Parathyroid adenoma (tissue), 2 donors: ENCODE measurements at regions not wholly inside any gene's neighbourhood (a gene's known extent, or its start where the extent isn't known, plus 50 kb on each side); places are given as distances from the start of the nearest gene placed in this dataset.

Experiments used
- H2AFZ ChIP-seq: fragments of 300-600 bp; sonication (generic); one replicate; pipeline ENCODE4 v1.7.0; 2017; ENCODE audit warnings: antibody characterized with exemption, mild to moderate bottlenecking
- H3K27ac ChIP-seq: fragments of 300-600 bp; sonication (generic); one replicate; pipeline ENCODE4 v1.7.0; 2017
- H3K27me3 ChIP-seq: fragments of 300-600 bp; sonication (generic); one replicate; pipeline ENCODE4 v1.7.0; 2017; ENCODE audit warnings: low read length; ENCODE audit not compliant: control insufficient read depth, insufficient read depth
- H3K36me3 ChIP-seq: fragments of 300-600 bp; sonication (generic); one replicate; pipeline ENCODE4 v1.7.0; 2017; ENCODE audit warnings: low read length; ENCODE audit not compliant: control insufficient read depth, insufficient read depth
- H3K4me1 ChIP-seq: fragments of 300-600 bp; sonication (generic); one replicate; pipeline ENCODE4 v1.7.0; 2017; ENCODE audit warnings: control low read depth
- H3K4me2 ChIP-seq: fragments of 300-600 bp; sonication (generic); one replicate; pipeline ENCODE4 v1.7.0; 2017; ENCODE audit warnings: low read length
- H3K4me3 ChIP-seq: fragments of 300-600 bp; sonication (generic); one replicate; pipeline ENCODE4 v1.7.0; 2017; ENCODE audit warnings: low read depth, low read length
- H3K79me2 ChIP-seq: fragments of 300-600 bp; sonication (generic); one replicate; pipeline ENCODE4 v1.7.0; 2017; ENCODE audit warnings: control low read depth
- H3K9ac ChIP-seq: fragments of 300-600 bp; sonication (generic); one replicate; pipeline ENCODE4 v1.7.0; 2017; ENCODE audit warnings: mild to moderate bottlenecking
- H3K9me3 ChIP-seq: fragments of 300-600 bp; sonication (generic); one replicate; pipeline ENCODE4 v1.7.0; 2017; ENCODE audit warnings: low read length; ENCODE audit not compliant: control insufficient read depth
- TF ChIP-seq, protein P1 (sequence below): fragments of 300-600 bp; sonication (generic); IDR thresholded peaks from one replicate; pipeline ENCODE4 v1.7.0; 2017; ENCODE audit warnings: antibody characterized with exemption, mild to moderate bottlenecking
- donor health status: primary hyperparathyroidism.

DNA sequence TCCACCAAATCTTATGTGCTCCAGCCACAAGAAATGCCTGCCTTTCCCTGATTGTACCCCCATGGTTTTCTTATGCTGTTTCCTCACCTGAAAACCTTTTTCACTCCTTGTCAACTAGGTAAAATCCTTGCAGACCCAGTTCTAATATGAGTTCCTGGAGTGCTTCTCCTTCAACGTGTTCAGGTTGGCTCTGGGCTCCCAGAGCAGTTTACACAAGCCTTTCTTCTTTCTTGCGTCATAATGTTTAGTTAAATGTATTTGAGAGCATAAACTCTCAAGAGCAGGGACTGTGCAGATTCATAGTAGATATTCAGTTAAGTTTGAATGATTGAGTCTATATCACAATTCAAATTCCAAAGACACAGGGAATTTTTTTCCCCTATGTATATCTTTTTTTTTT, 484.8 kb upstream of the CCDC196 start:
- H3K27me3 ChIP-seq: no peaks in the 10 kb centered on the region
- no peak overlapping the region for H3K9ac ChIP-seq
- H3K27ac ChIP-seq: no peak overlapping the region
- H3K4me2 ChIP-seq: no peak overlapping the region
- no peaks in the 10 kb centered on the region for H3K36me3 ChIP-seq
- H3K4me1 ChIP-seq: no peaks in the 10 kb centered on the region
- TF ChIP-seq, protein P1, sequence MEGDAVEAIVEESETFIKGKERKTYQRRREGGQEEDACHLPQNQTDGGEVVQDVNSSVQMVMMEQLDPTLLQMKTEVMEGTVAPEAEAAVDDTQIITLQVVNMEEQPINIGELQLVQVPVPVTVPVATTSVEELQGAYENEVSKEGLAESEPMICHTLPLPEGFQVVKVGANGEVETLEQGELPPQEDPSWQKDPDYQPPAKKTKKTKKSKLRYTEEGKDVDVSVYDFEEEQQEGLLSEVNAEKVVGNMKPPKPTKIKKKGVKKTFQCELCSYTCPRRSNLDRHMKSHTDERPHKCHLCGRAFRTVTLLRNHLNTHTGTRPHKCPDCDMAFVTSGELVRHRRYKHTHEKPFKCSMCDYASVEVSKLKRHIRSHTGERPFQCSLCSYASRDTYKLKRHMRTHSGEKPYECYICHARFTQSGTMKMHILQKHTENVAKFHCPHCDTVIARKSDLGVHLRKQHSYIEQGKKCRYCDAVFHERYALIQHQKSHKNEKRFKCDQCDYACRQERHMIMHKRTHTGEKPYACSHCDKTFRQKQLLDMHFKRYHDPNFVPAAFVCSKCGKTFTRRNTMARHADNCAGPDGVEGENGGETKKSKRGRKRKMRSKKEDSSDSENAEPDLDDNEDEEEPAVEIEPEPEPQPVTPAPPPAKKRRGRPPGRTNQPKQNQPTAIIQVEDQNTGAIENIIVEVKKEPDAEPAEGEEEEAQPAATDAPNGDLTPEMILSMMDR: no peak
- H3K9me3 ChIP-seq: no peaks in the 10 kb centered on the region
- H3K4me3 ChIP-seq: no peak overlapping the region
- no peaks in the 10 kb centered on the region for H3K79me2 ChIP-seq
- no peak overlapping the region for H2AFZ ChIP-seq

DNA sequence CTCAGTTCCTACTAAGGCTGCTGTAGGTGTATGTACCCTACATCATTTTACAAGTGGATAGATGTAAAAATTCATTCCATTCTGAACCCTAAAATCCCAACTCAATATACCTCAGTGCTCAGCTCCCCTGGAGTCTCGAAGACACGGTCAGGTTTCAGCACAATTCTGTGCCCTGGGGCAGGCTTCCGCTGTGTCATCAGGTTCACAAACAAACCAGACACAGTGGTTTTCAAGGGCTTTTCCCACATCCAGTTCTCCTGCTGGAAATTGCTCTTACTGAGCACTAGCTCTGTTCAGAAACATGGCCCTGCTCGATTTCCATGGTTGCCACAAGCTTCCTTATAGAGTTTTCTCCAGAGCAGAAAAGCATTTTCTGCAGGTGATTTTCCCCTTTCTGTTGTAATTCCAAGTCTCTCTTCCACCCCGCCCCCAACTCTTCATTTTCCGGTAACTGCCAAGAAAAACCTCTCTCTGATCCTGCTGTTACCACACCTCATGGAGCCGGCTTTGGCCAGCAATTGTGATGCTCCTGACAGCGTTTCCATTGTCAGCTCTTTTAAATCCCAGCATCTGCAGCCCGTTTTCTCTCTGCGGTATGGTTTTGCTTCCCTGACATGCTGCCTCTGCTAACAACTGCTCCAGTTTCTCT, 483.0 kb upstream of the CCDC196 start:
- no peak overlapping the region for H3K9ac ChIP-seq
- no peaks in the 10 kb centered on the region for H3K79me2 ChIP-seq
- H3K4me1 ChIP-seq: no peaks in the 10 kb centered on the region
- no peaks in the 10 kb centered on the region for H3K9me3 ChIP-seq
- H3K27me3 ChIP-seq: no peaks in the 10 kb centered on the region
- TF ChIP-seq, protein P1: no peak
- H3K27ac ChIP-seq: no peak overlapping the region
- H2AFZ ChIP-seq: no peak overlapping the region
- no peak overlapping the region for H3K4me2 ChIP-seq
- H3K36me3 ChIP-seq: no peaks in the 10 kb centered on the region
- no peak overlapping the region for H3K4me3 ChIP-seq

- no peak overlapping the region for H2AFZ ChIP-seq
- H3K9ac ChIP-seq: no peak overlapping the region
- H3K27ac ChIP-seq: no peak overlapping the region
- TF ChIP-seq, protein P1: no peak
- H3K4me2 ChIP-seq: no peak overlapping the region
- no peaks in the 10 kb centered on the region for H3K79me2 ChIP-seq
- H3K4me3 ChIP-seq: no peak overlapping the region
- no peaks in the 10 kb centered on the region for H3K27me3 ChIP-seq
- no peaks in the 10 kb centered on the region for H3K9me3 ChIP-seq
- H3K36me3 ChIP-seq: no peaks in the 10 kb centered on the region
- H3K4me1 ChIP-seq: no peaks in the 10 kb centered on the region
Observed at GRCh38 chr14:66005900-66006434, 480.2 kb upstream of the CCDC196 start.

GRCh38 chr14:66008631-66009030, 477.5 kb upstream of the CCDC196 start:
- H3K9ac ChIP-seq: no peak overlapping the region
- no peak overlapping the region for H3K4me3 ChIP-seq
- H3K9me3 ChIP-seq: no peaks in the 10 kb centered on the region
- no peaks in the 10 kb centered on the region for H3K79me2 ChIP-seq
- H2AFZ ChIP-seq: no peak overlapping the region
- H3K4me1 ChIP-seq: no peaks in the 10 kb centered on the region
- H3K4me2 ChIP-seq: no peak overlapping the region
- no peaks in the 10 kb centered on the region for H3K36me3 ChIP-seq
- TF ChIP-seq, protein P1: no peak
- H3K27me3 ChIP-seq: no peaks in the 10 kb centered on the region
- no peak overlapping the region for H3K27ac ChIP-seq

DNA sequence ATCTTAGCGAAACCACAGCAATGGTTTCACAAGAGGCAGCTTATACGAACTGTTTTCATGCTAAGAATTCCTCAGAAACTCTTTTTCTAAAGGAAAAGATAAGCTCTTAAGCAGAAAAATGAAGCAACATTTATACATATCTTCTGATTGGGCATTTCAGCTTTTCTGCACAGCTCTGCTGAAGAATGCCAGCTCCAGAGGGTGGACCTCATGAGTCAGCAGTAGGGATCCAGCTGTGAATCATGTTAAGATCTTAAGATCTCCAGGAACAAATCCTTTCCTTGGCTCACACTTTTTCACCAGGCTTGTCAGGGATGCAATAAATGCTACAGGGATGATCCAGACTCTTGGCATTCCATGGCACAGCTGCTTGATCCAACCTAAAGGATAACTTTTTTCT, 477.1 kb upstream of the CCDC196 start:
- H3K9ac ChIP-seq: no peak overlapping the region
- H3K27me3 ChIP-seq: no peaks in the 10 kb centered on the region
- no peaks in the 10 kb centered on the region for H3K79me2 ChIP-seq
- no peaks in the 10 kb centered on the region for H3K9me3 ChIP-seq
- H3K36me3 ChIP-seq: no peaks in the 10 kb centered on the region
- no peak overlapping the region for H3K27ac ChIP-seq
- no peak overlapping the region for H3K4me3 ChIP-seq
- no peak overlapping the region for H2AFZ ChIP-seq
- TF ChIP-seq, protein P1: no peak
- H3K4me2 ChIP-seq: no peak overlapping the region
- no peaks in the 10 kb centered on the region for H3K4me1 ChIP-seq
